IMR-90 (cell line): ENCODE measurements at regions not wholly inside any gene's neighbourhood (a gene's known extent, or its start where the extent isn't known, plus 50 kb on each side); places are given as distances from the start of the nearest gene placed in this dataset.

Experiments used
- ATAC-seq: fragments of 200-7000 bp; cut with Tn5 transposase; 2 replicates; pipeline ENCODE4 v1.9.1; 2020; ENCODE audit warnings: low read depth, mild to moderate bottlenecking, moderate library complexity
- BruUV-seq: library from RNA; stranded (reverse); fragments of 400-500 nt; replicated peaks from 2 replicates; lab custom pipeline; 2021; lab: Mats Ljungman, UMichigan
- CTCF ChIA-PET: fragments of 300-600 bp; formaldehyde crosslinking; extraction: SDS; loops from one replicate; lab custom pipeline; 2021; ENCODE audit warnings: antibody characterized with exemption; lab: Yijun Ruan, JAX
- POLR2A ChIA-PET: fragments of 300-600 bp; sonication (Branson Sonifier 250); formaldehyde crosslinking; loops from one replicate; lab custom pipeline; 2022; ENCODE audit warnings: antibody characterized with exemption; ENCODE audit not compliant: unreplicated experiment; lab: Charles Lee
- DNase-seq: peaks from one replicate; pipeline ENCODE4 v3.0.0; 2013
- H2AFZ ChIP-seq: replicated peaks from 2 replicates; pipeline ENCODE3; 2013; ENCODE audit warnings: low read length, mild to moderate bottlenecking; ENCODE audit not compliant: poor library complexity
- H2AK5ac ChIP-seq: 2 replicates; pipeline ENCODE4 v1.6.1; 2013; ENCODE audit warnings: low read depth, low read length, inconsistent platforms
- H2AK9ac ChIP-seq: replicated peaks from 2 replicates; pipeline ENCODE3; 2013; ENCODE audit warnings: mild to moderate bottlenecking, low read depth, low read length, moderate library complexity; ENCODE audit not compliant: poor library complexity
- H2BK120ac ChIP-seq: 2 replicates; pipeline ENCODE4 v1.6.1; 2013; ENCODE audit warnings: low read depth, low read length, inconsistent platforms
- H2BK15ac ChIP-seq: 3 replicates; pipeline ENCODE4 v1.6.1; 2013; ENCODE audit warnings: low read depth, low read length, inconsistent platforms
- H2BK20ac ChIP-seq: 2 replicates; pipeline ENCODE4 v1.6.1; 2013; ENCODE audit warnings: low read depth, mild to moderate bottlenecking, inconsistent platforms, low read length, moderate library complexity
- H2BK5ac ChIP-seq: 2 replicates; pipeline ENCODE4 v1.6.1; 2013; ENCODE audit warnings: mild to moderate bottlenecking, low read depth, low read length, inconsistent platforms; ENCODE audit not compliant: poor library complexity, severe bottlenecking
- H3K14ac ChIP-seq: replicated peaks from 2 replicates; pipeline ENCODE4 v1.6.1; 2013; ENCODE audit warnings: low read depth, low read length, inconsistent platforms
- H3K18ac ChIP-seq: 2 replicates; pipeline ENCODE4 v1.6.1; 2013; ENCODE audit warnings: low read depth, low read length, control low read depth
- H3K23ac ChIP-seq: 2 replicates; pipeline ENCODE4 v1.6.1; 2013; ENCODE audit warnings: low read depth, low read length, inconsistent platforms
- H3K27ac ChIP-seq: 2 replicates; pipeline ENCODE4 v1.5.1; 2013; ENCODE audit warnings: mild to moderate bottlenecking, control low read depth, low read length; ENCODE audit not compliant: insufficient read depth
- H3K27me3 ChIP-seq: 2 replicates; pipeline ENCODE4 v1.6.1; 2013; ENCODE audit warnings: low read length; ENCODE audit not compliant: control insufficient read depth, insufficient read depth
- H3K36me3 ChIP-seq: 2 replicates; pipeline ENCODE4 v1.6.1; 2013; ENCODE audit warnings: low read length, mixed read lengths; ENCODE audit not compliant: control insufficient read depth, insufficient read depth
- H3K4ac ChIP-seq: 2 replicates; pipeline ENCODE4 v1.6.1; 2013; ENCODE audit warnings: low read depth, low read length, inconsistent platforms
- H3K4me1 ChIP-seq: 2 replicates; pipeline ENCODE4 v1.6.1; 2013; ENCODE audit warnings: low read length, mixed read lengths; ENCODE audit not compliant: control insufficient read depth, insufficient read depth
- H3K4me2 ChIP-seq: 2 replicates; pipeline ENCODE4 v1.6.1; 2013; ENCODE audit warnings: low read depth, mild to moderate bottlenecking, control low read depth, low read length, moderate library complexity
- H3K4me3 ChIP-seq: 2 replicates; pipeline ENCODE4 v1.5.1; 2013; ENCODE audit warnings: low read depth, mild to moderate bottlenecking, control low read depth, low read length, moderate library complexity; ENCODE audit not compliant: insufficient read depth
- H3K56ac ChIP-seq: 2 replicates; pipeline ENCODE4 v1.6.1; 2013; ENCODE audit warnings: low read length, inconsistent platforms; ENCODE audit not compliant: insufficient read depth; ENCODE audit errors: extremely low read depth
- H3K79me1 ChIP-seq, 2 experiments: 2 replicates each; pipeline ENCODE4 v1.6.1; 2013; ENCODE audit warnings: low read length in 2 of 2, inconsistent platforms in 1 of 2, low read depth in 1 of 2
- H3K9ac ChIP-seq: 2 replicates; pipeline ENCODE4 v1.6.1; 2013; ENCODE audit warnings: low read depth, low read length, control low read depth
- H3K9me1 ChIP-seq: 2 replicates; pipeline ENCODE4 v1.6.1; 2013; ENCODE audit warnings: low read length, inconsistent platforms; ENCODE audit not compliant: insufficient read depth
- H3K9me3 ChIP-seq: 2 replicates; pipeline ENCODE4 v1.6.1; 2013; ENCODE audit warnings: low read length; ENCODE audit not compliant: control insufficient read depth, insufficient read depth
- H4K20me1 ChIP-seq: 2 replicates; pipeline ENCODE4 v1.6.1; 2013; ENCODE audit warnings: low read length, inconsistent platforms; ENCODE audit not compliant: insufficient read depth
- H4K5ac ChIP-seq: 2 replicates; pipeline ENCODE4 v1.6.1; 2013; ENCODE audit warnings: mild to moderate bottlenecking, low read depth, low read length, control low read depth
- H4K8ac ChIP-seq, 2 experiments: 2 replicates each; pipeline ENCODE4 v1.6.1; 2013; ENCODE audit warnings: low read depth in 2 of 2, low read length in 2 of 2, control low read depth in 1 of 2, inconsistent platforms in 1 of 2
- H4K91ac ChIP-seq: 2 replicates; pipeline ENCODE4 v1.6.1; 2013; ENCODE audit warnings: low read depth, low read length, inconsistent platforms; ENCODE audit not compliant: insufficient read depth
- BHLHE40 ChIP-seq: fragments of 150-350 bp; IDR thresholded peaks from 2 replicates; pipeline ENCODE4 v1.6.1; 2016; ENCODE audit warnings: mild to moderate bottlenecking, low read depth, low read length
- CEBPB ChIP-seq: IDR thresholded peaks from 2 replicates; pipeline ENCODE4 v1.6.1; 2012; ENCODE audit warnings: low read depth, low read length, improper control_type of control experiment
- CHD1 ChIP-seq: IDR thresholded peaks from 2 replicates; pipeline ENCODE4 v1.6.1; 2012; ENCODE audit warnings: low read depth, low read length, improper control_type of control experiment
- CTCF ChIP-seq: conservative IDR thresholded peaks from 2 replicates; pipeline ENCODE4 v1.5.1; 2012; ENCODE audit warnings: mild to moderate bottlenecking, low read depth, low read length, improper control_type of control experiment
- MAFK ChIP-seq: IDR thresholded peaks from 2 replicates; pipeline ENCODE4 v1.6.1; 2012; ENCODE audit warnings: low read depth, low read length, improper control_type of control experiment
- MAZ ChIP-seq: IDR thresholded peaks from 2 replicates; pipeline ENCODE4 v1.6.1; 2012; ENCODE audit warnings: low read depth, mild to moderate bottlenecking, low read length, improper control_type of control experiment, moderate library complexity, borderline replicate concordance
- NFE2L2 ChIP-seq: fragments of 150-350 bp; IDR thresholded peaks from 2 replicates; pipeline ENCODE4 v1.6.1; 2016; ENCODE audit warnings: low read depth, mild to moderate bottlenecking, low read length
- POLR2A ChIP-seq: IDR thresholded peaks from 2 replicates; pipeline ENCODE4 v1.6.1; 2012; ENCODE audit warnings: mild to moderate bottlenecking, low read depth, low read length
- RAD21 ChIP-seq: IDR thresholded peaks from 2 replicates; pipeline ENCODE4 v1.6.1; 2012; ENCODE audit warnings: low read length, improper control_type of control experiment
- RCOR1 ChIP-seq: IDR thresholded peaks from 2 replicates; pipeline ENCODE4 v1.6.1; 2012; ENCODE audit warnings: mild to moderate bottlenecking, low read length, improper control_type of control experiment; ENCODE audit not compliant: insufficient replicate concordance
- WGBS, 2 experiments: methylation state at CpG; one replicate each; pipeline versions ENCODE4 v1.1.5 to v1.1.7; 2013; ENCODE audit warnings: missing lambda C conversion rate in 2 of 2; ENCODE audit not compliant: insufficient read length in 1 of 2; ENCODE audit errors: extremely low coverage in 2 of 2; 5-methylcytosine and 5-hydroxymethylcytosine counted together
- dilution Hi-C: fragments of 300-500 bp; cut with HindIII; formaldehyde crosslinking; loops from one replicate; pipeline ENCODE4 v1.14.3; 2018; ENCODE audit warnings: low sequenced_read_pairs; ENCODE audit not compliant: unreplicated experiment
- in situ Hi-C: fragments of 300-500 bp; cut with MboI; formaldehyde crosslinking; loops from 3 replicates; pipeline ENCODE4 v1.14.3; 2019; ENCODE audit warnings: low sequenced_read_pairs, inconsistent platforms, mixed read lengths
- intact Hi-C: fragments of 100-400 bp; cut with micrococcal nuclease; formaldehyde crosslinking; loops from 2 replicates; pipeline ENCODE4 v1.10.0; 2022
- TF ChIP-seq, protein P1 (sequence below): fragments of 150-350 bp; IDR thresholded peaks from 2 replicates; pipeline ENCODE4 v1.6.1; 2017; ENCODE audit warnings: mild to moderate bottlenecking, antibody characterized with exemption, low read length, low read depth
- TF ChIP-seq, protein P2 (sequence below): fragments of 150-350 bp; IDR thresholded peaks from 2 replicates; pipeline ENCODE4 v1.6.1; 2016; ENCODE audit warnings: low read depth, mild to moderate bottlenecking, low read length, moderate library complexity, borderline replicate concordance

DNA sequence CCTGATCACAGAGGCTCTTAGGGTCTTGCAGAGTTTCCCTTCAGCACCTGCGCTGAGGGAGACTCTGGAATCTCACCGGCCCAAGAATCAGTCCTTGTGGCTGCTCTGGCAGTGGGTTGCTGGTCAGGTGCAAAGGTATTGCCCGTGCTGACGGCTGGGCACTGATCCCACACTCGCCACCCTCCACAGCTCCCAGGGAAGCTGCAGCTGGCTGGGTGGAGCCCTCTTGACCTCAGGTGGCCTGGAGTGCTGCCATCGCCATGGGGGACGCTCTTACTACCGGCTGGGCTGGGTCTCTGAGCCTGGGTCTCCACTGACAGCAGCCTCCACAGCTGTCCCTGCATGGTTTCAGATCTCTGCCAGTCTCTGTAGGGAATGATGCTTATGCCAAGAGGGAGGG, 52.6 kb upstream of the EPHB3 start:
- ChIA-PET CTCF (no interaction called here), POLR2A (no interaction called here)
- Histone ChIP-seq H3K9me1 (no peaks in the 10 kb centered on the region), H3K9me3 (peaks cover 3% of the 10 kb centered on the region; the same call in 1 of the 2 replicates), H3K18ac (no peak overlapping the region), H4K8ac (no peak overlapping the region), H4K20me1 (no peaks in the 10 kb centered on the region), H3K4me3 (no peak overlapping the region), H3K79me1 (no peaks in the 10 kb centered on the region), H2BK5ac (no peak overlapping the region), H3K23ac (no peak overlapping the region), H3K4ac (no peak overlapping the region), H2BK120ac (no peak overlapping the region), H3K56ac (no peak overlapping the region), H2AFZ (no peak overlapping the region), H2AK5ac (no peak overlapping the region), H2BK15ac (no peak overlapping the region), H3K4me1 (no peaks in the 10 kb centered on the region), H3K27me3 (peaks cover 69% of the 10 kb centered on the region), H4K91ac (no peak overlapping the region), H2AK9ac (no peak overlapping the region), H3K36me3 (no peaks in the 10 kb centered on the region), H3K27ac (no peak overlapping the region), H3K4me2 (no peak overlapping the region), H4K5ac (no peak overlapping the region), H3K9ac (no peak overlapping the region), H3K14ac (no peak overlapping the region), H2BK20ac (no peak overlapping the region)
- no TSS peak for BruUV-seq
- in situ Hi-C loops: no loop called here
- intact Hi-C loops: no loop called here
- WGBS, 2 experiments: 79% methylated on average over 3 of the region's 8 CpGs; no CpG with 5 or more reads in 1 of the 2 experiments
- ATAC-seq (no peak), DNase-seq (no peak)
- TF ChIP-seq, protein P1, sequence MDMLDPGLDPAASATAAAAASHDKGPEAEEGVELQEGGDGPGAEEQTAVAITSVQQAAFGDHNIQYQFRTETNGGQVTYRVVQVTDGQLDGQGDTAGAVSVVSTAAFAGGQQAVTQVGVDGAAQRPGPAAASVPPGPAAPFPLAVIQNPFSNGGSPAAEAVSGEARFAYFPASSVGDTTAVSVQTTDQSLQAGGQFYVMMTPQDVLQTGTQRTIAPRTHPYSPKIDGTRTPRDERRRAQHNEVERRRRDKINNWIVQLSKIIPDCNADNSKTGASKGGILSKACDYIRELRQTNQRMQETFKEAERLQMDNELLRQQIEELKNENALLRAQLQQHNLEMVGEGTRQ: no peak
- TF ChIP-seq RAD21 (no peak), RCOR1 (no peak), NFE2L2 (no peak), CEBPB (no peak), MAZ (no peak), POLR2A (no peak), CHD1 (no peak), CTCF (no peak), BHLHE40 (no peak), MAFK (no peak)
- TF ChIP-seq, protein P2, sequence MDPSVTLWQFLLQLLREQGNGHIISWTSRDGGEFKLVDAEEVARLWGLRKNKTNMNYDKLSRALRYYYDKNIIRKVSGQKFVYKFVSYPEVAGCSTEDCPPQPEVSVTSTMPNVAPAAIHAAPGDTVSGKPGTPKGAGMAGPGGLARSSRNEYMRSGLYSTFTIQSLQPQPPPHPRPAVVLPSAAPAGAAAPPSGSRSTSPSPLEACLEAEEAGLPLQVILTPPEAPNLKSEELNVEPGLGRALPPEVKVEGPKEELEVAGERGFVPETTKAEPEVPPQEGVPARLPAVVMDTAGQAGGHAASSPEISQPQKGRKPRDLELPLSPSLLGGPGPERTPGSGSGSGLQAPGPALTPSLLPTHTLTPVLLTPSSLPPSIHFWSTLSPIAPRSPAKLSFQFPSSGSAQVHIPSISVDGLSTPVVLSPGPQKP: no peak
- dilution Hi-C loops: no loop called here
